Midbrain (tissue), 1 donor: ENCODE measurements at regions not wholly inside any gene's neighbourhood (a gene's known extent, or its start where the extent isn't known, plus 50 kb on each side); places are given as distances from the start of the nearest gene placed in this dataset.

Source experiments
- DNase-seq: peaks from one replicate; lab custom pipeline; 2025; lab: John Stamatoyannopoulos, UW

DNA sequence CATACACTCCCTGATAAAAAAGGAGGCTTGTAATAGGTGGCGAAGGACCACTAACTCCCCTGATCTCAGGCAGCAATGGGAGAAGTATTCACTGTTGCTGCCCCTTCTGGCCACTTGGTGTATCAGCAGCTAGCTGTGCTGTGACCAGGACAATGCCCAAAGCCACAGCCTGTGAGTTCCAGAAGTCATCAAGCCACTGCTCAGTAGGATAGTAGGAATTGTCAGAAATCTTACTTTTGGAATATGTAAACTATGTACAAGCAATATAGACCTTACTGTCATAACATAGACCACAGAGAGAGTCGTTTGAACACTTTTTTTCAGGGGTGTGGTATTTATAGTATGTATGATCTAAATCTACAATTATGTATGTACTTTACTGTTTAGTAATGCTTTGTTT lies 248.3 kb upstream of the CAMK1G start:
- DNase-seq, result no peak

DNA sequence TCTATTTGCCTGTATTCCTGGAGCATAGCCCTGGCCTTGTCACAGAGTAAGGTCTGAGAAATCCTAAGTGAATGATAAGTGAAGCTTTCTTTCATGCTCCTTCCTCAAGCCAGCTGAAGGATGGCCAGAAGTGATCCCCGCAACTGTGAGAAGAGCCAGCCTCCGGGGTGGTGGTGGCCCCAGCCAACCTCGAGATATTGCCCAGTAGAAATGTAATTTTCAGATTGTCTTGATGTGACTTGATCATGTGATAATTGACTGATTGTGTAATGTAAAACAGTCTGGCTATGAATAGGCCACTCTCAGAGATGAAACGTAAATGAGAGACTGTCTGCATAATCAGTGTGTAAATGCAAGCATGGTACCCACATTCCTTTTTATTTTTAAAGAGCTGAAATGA lies 242.4 kb upstream of the CAMK1G start:
- DNase-seq, result no peak

DNA sequence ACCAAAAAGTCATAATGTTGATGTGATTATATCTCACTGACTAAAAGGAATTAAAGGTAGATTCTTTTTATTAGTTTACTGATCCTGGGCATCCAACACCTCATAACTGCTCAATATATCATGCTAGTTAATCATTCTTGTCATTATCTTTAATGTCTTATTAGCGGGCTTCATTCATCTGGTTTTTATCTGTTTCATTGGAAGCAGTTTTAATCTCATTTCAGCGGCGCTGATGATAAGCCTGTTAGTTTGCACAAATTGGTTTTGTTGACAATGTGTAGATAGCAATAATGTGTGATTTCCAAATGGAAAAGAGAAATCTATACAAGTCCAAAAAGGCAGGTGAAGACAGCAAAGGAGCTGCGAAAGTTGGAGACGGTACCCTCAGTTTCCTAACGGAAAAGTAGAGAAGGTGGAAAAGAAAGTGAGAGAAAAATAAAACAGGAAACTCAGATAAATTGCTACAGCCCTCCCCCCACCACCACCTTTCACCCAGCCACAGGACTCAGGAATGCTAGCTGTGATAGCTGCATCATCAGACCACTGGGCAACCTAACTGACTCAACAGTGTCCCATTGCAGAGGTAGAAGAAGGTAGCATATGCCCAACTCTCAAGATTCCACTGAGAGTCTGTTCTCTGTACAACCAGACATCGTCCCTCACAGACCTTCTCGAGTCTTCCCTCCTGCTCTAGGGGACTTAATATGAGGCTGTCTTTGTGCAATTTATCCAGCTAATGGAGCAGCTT lies 241.7 kb upstream of the CAMK1G start:
- no peak for DNase-seq

DNA sequence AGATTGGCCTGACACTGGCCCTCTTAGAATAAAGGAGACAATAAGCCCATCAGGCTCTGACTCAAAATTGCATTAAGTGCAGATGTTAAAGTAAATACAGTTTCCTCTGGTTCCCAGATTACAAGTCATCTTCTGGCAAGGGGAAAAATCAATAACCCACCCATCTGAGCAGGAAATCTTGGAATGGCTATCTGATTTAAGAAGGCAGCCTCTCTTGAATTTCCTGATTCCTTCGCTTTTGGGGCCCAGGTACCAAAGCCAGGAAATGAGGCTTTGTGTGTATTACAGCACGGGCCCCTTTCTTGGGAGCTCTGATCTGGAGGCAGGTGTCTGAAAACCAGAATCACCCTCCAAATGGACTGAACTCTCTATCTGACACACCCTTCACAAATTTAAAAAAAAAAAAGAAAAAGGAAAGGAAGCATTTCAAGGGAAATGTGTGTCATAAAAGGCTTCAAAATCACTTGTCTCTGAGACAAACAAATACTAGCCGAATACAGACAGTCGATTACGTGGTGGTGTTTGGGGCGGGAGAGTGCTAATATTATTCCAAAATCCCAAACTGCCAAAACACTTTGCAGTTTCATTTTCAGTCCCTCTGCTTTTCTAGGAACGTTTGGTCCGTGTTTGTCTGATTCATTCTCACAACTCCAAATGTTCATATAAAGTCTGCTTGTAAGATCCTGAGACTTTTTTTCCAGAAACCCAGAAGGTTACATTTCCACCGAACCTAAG lies 240.9 kb upstream of the CAMK1G start:
- DNase-seq, result no peak

DNA sequence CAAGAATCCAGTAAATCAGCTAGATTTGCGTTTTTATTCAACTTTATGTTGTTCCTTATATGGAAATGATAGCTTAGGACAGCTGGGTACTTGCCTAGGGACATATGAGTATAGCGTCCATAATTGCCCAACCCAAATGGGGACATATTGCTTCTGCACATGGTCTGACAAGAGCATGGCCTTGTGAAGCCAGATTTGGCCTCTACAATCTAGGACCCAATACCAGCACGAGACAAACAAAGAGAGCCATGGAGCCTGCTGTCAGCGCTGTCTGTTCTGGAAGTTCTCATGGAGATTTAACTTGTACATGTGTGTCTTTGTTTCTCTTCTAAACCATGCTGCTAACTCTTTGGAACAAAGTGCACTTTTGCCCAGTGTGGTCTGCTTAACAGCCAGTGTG lies 240.0 kb upstream of the CAMK1G start:
- DNase-seq, result no peak

DNA sequence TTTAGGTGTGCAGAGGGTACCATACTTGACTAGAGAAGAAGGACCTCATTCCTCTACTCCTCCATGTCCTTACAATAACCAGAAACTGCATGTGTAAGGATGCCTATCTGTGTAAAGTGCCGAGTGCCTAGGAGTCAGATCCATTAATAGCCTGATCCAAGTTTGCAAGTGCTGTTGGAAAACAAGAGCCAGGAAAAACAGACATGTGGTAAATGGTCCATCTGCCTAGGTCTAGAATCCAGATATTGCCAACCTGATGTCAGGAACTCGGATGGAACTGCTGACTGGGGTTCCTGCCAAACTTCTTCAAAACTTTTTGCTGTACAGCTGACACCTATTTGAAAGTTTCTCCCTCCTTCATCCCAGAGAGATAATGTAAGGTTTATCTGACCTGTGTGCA lies 239.4 kb upstream of the CAMK1G start:
- no peak for DNase-seq

DNA sequence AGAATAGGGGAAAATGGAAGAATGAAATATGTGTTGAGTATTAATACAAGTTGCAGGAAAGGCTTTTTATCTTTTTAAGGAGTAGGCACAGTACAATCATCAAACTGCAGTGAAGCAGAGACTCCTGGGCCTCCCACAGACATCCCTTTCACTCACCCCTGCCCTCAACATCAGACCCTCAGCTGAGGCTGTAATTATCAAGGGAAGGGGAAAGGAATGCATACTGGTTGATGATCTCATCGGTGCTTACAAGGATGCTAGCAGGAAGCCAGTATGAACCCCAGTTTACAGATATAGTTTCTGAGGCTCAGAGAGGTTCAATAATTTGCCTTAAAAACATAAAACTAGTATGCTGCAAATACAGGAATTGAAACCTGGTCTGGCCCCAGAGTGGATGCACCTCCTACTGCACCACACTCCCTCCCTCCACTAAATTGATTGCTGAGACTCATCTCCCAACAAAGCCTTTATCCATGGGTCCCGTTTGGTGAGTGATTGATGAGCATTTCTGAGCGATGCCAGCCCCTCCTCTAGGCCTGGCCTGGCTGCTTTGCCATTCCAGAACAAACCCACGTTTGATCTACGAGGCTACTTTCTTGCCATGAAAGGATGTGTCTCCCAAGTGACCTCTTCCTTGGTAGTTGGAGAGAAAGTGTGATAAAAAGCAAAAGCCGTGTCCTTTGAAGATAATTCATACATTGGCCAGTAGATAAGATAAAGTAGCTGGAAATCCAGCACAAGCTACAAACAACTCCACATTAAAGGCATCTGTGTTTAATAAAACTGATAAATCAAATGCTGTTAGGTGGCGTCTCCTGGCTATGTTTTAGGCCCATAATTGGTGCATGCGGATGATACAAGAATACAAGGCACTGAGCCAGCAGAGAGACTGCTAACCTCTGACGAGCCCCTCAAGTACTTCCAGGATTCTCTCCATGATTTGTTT lies 233.9 kb upstream of the CAMK1G start:
- DNase-seq, result no peak

DNA sequence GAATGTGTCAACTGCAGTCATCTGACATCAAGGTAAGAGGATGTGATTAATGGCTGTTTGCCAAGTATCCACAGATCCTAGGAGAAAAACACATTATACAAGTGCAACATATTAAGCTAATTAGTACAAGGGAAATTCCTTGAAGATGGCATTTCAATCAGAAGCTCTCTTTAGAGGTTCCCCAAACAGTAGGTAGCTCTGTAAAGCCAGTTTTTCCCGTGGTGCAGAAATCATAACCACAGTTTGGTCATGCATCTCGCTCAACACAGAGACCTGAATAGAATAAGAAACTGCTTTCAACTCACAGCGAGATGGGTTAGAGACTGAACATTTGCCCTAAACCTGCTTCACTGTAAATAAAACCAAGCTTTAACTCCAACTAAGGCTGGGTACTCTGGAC lies 230.5 kb upstream of the CAMK1G start:
- DNase-seq, result no peak

DNA sequence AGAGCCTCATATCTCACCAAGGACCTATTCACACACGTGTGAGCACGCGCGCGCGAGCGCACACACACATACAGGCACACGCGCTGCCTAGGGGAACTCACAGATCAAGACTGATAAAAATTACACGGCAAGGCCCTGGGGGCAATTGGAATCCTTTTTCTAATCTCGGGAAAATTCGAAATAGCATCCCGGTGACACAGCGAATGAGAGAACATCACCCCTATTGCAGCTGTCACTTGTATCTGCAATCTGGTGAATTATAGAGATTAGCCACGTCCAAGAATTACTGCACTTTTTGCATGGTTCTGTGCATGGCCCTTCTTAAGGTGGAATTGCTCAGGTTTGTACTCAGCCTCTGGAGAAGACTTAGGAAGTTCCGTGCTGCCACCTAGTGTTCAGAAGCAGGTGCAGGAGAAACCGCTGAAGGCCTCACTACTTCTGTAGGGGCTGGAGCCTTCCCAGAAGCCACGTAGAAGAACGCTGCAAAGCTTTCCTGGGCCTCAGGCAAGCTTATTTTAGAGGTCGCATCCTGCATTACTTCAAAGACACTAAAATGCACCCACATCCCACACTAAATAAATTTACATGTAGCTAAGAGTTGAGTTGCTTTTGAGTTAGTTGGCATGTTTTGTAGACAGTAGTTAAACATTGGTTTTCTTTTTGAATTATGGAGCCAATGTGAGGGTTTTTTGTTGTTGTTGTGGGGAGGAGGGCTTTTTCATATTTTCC lies 229.2 kb upstream of the CAMK1G start:
- peak; percentile 76 for DNase-seq

DNA sequence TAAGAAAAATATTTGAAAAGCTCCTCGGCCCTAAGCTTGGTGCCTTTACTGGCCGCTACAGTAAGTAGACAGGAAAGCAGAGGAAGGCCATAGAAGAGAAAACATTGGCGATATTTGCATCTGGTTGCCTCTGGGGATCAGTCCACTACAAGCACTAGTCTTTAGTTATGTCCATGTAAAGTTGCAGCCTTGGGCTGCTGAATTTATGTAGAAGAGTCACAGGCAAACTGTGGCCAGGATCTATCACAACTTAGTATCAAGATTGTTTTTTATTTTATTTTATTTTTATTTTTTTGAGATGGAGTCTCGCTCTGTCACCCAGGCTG lies 228.7 kb upstream of the CAMK1G start:
- no peak for DNase-seq

DNA sequence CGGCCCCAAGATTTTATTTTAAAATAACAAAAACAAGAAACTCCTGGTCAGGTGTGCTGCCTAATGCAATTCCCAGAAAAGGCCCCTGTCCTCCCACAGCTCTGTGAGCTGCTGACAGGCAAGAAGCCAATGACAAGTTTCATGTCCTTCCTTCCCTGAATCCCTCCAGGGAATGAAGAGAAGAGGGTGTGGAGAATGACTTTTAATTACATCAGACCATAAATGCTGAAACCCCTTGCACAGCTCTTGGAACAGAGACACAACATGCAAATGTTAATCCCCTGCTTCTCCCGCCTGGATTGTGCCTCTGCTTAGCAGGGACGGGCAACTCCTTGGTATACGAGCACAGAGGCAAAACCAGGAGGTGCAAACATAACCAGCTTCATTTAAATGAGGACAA lies 228.1 kb upstream of the CAMK1G start:
- DNase-seq, result no peak

DNA sequence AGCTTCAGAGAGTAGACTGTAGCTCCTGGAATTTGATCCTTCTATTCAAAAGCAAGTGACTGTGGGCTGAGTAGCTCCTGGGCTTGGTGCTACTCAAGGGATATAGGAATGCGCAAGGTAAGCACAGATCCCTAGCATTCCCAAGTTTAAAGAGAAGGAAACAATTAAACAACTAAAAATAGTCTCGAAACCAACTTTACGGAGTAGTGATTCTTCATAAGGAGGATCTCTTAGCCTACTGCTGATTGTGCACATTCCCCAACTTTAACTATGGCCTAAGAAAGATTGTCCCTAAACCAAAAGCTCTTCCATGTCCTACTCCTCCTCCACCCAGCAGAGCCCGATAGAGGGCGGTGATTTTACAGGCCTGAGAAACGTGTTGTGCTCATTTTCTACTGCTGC lies 226.5 kb upstream of the CAMK1G start:
- no peak for DNase-seq

DNA sequence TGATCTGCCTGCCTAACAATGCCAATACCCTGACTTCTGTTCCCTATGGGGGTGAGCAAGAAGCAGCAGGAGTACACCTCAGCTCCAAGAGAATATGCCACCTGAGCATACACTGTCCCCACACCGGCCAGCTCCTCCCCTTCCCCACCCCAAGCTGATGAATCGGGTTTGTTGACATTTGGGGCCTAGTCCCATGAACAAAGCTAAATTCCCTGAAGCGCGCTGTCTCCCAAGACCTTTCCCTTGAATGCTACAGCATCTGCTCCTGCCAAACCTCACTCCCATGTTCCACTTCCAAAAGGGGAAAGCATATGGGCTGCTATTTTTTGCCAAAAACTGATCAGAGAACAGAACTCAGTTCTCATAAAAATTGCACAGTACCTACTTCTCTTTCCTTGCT lies 220.4 kb upstream of the CAMK1G start:
- DNase-seq, result no peak

DNA sequence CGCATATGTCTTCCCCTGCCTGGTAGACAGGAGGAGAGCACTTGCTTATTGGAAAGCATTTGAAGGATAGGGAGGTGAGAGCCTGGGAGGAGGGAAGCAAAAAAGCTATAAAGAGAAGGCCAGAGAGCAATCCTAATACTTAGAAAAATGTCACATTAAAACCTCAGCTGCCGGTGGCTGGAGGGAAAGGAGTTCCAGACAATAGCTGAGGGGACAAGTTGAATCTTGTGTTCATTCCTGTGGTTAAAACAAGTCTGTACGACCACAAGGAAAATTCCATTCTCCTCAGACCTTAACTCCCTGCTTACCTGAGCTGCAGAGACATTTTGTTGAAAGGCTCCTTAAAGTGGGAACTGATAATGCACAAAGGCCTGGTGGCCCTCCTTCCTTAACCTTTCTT lies 218.8 kb upstream of the CAMK1G start:
- no peak for DNase-seq

DNA sequence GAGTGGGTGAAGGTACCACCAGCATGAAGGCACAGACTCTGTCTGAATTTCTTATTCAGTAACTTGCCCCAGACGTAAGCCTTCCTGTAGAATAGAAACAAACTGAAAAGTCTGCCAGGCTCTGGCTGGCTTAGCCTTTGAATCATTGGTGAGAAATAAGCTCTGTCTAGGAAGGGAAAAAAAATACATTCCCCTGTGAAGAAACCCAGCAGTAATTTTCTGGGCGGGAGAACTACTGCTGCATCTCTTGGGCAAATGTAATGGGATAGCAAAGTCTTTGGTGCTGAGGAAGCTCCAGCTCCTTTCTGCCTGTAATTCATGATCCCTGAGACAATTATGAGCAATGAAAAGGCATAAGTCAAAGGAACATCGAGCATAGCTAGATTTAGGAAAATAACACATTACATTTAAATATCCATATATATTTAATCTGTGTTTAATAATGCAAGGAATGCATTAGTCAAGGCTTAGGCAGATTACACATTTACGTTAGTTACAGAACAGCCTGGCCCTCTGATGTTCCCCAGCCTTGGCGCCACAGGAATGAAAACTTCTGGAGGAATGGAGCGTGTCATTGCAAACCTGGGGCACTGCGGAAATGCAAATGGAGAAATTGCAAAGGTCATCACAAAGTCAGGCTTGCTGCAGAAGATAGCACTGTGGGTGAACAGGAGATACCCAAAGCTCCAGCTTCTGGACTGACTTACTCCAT lies 216.3 kb upstream of the CAMK1G start:
- DNase-seq, result no peak

DNA sequence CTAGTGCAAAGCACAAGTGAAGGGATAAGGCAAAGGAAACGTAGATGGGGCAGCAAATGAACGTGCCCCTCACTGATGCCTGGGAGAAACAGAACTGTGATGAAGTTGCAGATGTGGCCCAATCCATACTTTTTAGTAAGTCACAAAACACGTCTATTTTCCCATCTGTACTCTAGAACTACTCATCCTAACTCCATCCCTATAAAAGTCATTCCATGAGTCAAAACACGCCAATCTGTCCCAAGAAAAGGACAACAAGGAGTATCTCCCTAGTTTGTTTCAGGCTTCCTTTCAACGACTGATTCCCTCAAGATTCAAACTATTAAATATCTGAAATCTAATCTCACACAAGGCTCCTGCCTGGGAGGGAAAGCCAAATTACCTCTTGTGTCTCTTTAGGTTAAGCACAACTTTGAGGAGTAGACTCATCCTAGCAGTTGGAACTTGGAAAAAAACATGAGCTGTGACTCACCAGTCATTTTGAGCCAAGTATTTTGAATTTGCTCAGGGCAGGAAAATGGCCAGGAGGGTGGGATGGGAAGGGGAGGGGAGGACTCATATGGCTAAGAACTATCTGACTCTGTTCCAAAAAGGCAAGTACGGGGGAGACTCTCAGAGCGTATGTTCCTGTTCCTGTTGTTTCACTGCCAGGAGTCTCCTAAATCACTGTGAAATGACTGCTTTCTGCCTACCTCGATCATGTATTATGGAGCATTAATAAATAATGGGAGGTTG lies 214.5 kb upstream of the CAMK1G start:
- DNase-seq, result no peak

DNA sequence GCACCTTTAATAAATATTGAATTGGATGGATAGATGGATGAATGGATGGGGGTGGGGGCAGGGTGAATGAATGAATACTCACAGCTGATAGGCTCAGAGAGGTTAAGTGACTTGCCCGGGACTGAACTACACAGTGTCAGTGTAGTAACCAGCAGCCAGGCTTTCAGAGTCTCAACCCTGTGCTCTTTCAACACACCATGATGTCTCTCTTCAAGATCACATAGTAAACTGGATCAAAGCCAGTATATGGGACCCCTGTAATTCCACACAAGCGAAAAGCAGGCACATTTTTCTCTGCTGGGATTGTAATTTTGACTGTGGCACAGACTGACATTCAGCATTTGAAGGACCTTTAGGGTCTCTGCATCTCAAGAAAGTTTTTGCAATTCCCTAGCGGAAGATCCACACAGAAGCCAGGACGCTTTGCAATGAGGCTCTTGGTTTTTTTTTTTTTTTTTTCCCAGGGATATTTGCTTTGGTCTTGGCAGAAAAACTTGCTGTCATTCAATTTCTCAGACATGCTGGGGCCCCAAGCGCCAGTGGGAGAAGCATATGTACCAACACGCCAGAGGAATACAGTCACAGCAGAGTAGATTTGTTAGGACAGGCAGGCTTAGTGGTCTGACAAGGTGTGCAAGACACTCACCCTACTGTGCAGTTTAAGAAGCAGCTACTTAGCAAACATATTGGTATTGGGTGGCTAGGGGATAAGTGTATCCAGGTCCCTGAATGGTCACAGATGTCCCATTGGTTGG lies 213.1 kb upstream of the CAMK1G start:
- no peak for DNase-seq

DNA sequence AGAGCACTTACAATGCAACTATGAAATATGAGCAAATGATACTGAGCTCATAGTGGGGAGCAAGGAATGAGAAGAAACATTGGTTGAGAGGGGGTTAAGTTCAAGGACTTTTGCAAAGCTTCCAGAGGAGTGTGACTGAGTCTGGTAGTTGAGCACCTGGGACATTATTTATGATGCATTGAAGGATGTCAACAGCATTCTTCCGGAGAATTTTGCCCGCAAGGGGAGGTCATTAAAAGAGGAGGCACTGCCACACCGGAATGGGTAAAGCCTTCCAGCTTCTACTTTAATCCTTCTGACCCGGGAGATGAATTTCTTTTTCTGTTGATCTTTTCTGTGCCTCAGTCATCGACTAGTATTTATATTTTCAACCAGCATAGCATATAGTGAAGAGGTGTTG lies 208.4 kb upstream of the CAMK1G start:
- no peak for DNase-seq

DNA sequence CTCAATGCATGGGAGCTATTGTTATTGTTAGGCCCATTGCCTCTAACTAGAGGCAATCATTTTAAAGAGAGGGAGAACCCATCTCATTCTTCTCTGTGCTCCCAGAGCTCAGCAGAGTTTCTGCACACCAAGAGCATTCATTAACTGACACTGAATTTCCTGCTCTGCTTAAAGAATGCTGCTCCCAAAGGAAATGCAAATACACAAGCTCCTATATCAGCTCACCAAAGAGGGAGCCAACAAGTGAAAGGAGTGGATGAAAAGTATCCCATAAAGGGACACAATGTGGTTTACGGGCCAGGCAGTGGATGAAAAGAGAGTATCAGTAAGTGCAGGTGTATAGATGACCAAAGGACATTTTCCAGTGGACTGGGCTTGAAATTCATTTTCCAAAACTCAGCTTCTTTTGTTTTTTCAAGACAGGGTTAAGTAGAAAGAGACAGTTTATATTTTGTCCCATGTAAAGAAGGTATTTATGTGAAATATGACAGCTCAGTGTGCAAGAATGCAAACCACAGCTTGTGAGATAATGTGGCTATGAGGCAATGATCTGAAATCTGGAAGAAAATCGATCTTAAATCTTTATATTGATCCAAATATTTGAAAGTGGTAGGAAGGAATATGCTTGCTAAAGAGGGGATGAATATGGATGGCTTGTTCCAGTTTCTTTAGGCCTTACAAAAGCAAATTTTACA lies 207.7 kb upstream of the CAMK1G start:
- no peak for DNase-seq
